ENCODE measurements at regions not wholly inside any gene's neighbourhood (a gene's known extent, or its start where the extent isn't known, plus 50 kb on each side); places are given as distances from the start of the nearest gene placed in this dataset.
"Not testable (repeated sequence)": the region's sequence is repeated elsewhere in the genome, so short reads cannot be mapped to it uniquely, and the experiment has no call there.

GRCh38 chr3:147661916-147662315, 252.8 kb downstream of the ZIC1 start:
- DNase-seq (ENCODE audit: low read depth in 3 of 3, low spot score in 2 of 3): no peak

- DNase-seq (ENCODE audit: low read depth in 3 of 3, low spot score in 2 of 3): no peak
These were observed 253.5 kb downstream of the ZIC1 start for GRCh38 chr3:147662705-147663104.

- no peak for DNase-seq (ENCODE audit: low read depth in 3 of 3, low spot score in 2 of 3)
These were observed 259.9 kb downstream of the ZIC1 start for GRCh38 chr3:147669077-147669476.

- no peak for DNase-seq (ENCODE audit: low read depth in 3 of 3, low spot score in 2 of 3)
These were observed 262.9 kb downstream of the ZIC1 start for GRCh38 chr3:147672035-147672434.

DNA sequence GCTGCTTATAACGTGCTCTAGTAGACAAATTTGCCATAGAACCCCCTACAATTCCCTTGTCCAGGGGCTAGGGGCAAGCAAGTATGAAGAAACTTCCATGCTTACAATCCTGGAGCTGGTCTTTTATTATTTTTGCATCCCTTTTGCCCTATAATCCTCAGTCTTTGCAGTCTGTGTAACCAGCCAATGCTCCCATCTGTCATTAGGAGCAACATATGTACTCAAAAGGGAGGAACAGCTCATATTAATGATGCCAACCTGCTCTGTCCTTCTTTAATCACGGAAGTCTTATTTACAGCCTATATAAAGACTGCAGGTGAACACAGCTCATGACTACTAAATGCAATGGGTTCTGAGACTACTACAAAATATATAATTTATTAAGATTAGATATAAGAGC, 263.3 kb downstream of the ZIC1 start:
- no peak for DNase-seq (ENCODE audit: low read depth in 3 of 3, low spot score in 2 of 3)

DNA sequence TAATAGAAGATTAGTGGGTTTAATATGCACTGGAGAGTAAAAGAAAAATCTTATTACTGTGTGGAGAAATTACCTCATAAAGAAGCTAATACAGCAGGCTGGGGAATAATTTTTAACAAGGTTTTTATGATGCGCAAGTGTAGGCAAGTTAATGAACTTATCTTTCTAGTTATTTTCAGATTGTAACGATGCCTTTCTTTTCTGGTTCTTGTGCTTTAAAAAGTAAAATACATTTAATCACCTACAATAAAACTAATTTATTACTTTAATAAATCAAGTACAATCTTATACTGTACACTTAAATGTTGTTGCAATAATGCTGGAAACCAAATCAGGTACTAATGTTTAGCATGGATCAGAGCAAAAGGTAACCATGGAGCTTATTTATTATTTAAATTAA, 266.6 kb downstream of the ZIC1 start:
- no peak for DNase-seq (ENCODE audit: low read depth in 3 of 3, low spot score in 2 of 3)

- DNase-seq (ENCODE audit: low read depth in 3 of 3, low spot score in 2 of 3): no peak
These were observed 271.8 kb downstream of the ZIC1 start for GRCh38 chr3:147680837-147681483.

DNA sequence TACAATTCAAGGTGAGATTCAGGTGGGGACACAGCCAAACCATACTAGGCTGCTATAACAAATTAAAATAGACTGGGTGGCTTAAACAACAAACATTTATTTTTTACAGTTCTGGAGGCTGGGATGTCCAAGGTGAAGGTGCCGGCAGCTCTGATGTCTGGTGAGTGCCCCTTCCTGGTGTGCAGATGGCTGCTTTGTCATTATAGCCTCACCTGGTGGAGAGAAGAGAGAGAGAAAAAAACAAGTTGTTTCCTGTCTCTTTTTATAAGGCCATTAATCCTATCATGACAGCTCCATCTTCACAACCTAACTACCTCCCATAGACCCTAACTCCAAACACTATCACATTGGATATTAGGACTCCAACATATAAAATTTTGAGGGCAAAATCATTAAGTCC, 279.7 kb downstream of the ZIC1 start:
- DNase-seq (ENCODE audit: low read depth in 3 of 3, low spot score in 2 of 3): no peak

- DNase-seq (ENCODE audit: low read depth in 3 of 3, low spot score in 2 of 3): no peak
These were observed 290.1 kb downstream of the ZIC1 start for GRCh38 chr3:147699175-147699838.

DNA sequence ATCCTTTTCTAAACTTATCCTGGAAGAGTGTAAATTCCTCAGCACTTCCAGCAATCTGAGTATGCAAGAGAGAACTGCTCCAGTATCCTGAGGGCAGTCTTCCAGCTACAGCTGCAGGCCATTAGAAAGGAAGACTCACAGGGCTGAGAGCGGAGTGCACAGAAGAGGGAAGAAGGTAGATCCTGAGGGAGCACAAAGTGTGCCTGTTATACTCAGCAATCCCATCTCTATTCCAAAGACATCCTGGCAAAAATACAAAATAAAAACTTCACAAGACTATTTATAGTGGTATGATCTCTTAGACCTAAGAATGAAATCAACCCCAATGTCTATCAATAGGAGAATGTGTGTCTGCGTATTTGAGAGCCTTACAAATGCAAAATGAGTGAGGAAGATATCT, 292.0 kb downstream of the ZIC1 start:
- no peak for DNase-seq (ENCODE audit: low read depth in 3 of 3, low spot score in 2 of 3)

- DNase-seq (ENCODE audit: low read depth in 3 of 3, low spot score in 2 of 3): no peak
These were observed 293.3 kb downstream of the ZIC1 start for GRCh38 chr3:147702509-147702908.

- no peak for DNase-seq (ENCODE audit: low read depth in 3 of 3, low spot score in 2 of 3)
These were observed 296.5 kb downstream of the ZIC1 start for GRCh38 chr3:147705651-147706051.

DNA sequence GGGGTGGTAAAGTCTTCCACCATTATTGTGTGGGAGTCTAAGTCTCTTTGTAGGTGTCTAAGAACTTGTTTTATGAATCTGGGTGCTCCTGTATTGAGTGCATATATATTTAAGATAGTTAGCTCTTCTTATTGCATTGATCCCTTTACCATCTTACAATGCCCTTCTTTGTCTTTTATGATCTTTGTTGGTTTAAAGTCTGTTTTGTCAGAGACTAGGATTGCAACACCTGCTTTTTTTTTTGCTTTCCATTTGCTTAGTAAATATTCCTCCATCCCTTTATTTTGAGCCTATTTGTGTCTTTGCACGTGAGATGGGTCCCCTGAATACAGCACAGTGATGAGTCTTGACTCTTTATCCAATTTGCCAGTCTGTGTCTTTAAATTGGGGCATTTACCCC, 301.6 kb downstream of the ZIC1 start:
- not testable (repeated sequence) for DNase-seq (ENCODE audit: low read depth in 3 of 3, low spot score in 2 of 3)

DNA sequence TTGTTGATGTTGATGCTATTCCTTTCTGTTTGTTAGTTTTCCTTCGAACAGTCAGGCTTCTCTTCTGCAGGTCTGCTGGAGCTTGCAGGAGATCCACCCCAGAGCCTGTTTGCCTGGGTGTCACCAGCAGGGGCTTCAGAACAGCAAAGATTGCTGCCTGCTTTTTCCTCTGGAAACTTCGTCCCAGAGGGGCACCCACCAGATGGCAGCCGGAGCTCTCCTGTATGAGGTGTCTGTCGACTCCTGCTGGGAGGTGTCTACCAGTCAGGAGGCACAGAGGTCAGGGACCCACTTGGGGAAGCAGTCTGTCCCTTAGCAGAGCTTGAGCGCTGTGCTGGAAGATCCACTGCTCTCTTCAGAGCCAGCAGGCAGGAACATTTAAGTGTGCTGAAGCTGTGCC, 303.2 kb downstream of the ZIC1 start:
- no peak for DNase-seq (ENCODE audit: low read depth in 3 of 3, low spot score in 2 of 3)

GRCh38 chr3:147712758-147713157, 303.6 kb downstream of the ZIC1 start:
- not testable (repeated sequence) for DNase-seq (ENCODE audit: low read depth in 3 of 3, low spot score in 2 of 3)

DNA sequence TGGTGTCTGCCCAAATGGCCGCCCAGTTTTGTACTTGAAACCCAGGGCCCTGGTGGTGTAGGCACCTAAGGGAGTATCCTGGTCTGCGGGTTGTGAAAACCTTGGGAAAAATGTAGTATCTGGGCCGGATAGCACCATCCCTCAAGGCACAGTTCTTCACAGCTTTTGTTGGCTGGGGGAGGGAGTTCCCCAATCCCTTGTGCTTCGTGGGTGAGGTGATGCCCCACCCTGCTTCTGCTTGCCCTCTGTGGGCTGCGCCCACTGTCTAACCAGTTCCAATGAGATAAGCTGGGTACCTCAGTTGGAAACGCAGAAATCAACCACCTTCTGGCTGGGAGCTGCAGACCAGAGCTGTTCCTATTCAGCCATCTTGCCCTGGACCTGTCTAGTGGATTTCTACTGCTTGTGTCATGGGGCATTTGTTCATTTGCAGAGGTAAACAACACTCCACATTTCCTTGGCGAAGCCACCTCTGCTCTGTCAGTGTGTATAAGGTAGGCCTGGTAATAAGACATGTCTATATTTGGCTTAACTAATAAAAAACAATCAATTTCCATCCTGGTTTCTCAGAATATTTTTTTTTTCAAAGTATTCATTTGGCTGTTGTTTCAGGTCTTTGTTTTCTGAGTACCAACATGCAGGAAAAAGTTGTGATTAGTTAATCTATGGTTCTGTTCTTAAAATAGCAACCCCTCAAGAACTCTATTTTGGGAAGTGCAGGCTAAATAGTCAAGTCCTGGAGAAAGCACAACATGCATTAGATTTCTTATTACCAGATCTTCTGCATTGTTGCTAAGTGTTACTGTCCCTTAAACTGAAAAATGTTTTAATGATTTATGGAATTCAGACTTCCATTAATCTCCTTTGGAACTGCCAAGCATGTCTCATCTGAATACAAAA, 304.3 kb downstream of the ZIC1 start:
- DNase-seq (ENCODE audit: low read depth in 3 of 3, low spot score in 2 of 3): no peak

DNA sequence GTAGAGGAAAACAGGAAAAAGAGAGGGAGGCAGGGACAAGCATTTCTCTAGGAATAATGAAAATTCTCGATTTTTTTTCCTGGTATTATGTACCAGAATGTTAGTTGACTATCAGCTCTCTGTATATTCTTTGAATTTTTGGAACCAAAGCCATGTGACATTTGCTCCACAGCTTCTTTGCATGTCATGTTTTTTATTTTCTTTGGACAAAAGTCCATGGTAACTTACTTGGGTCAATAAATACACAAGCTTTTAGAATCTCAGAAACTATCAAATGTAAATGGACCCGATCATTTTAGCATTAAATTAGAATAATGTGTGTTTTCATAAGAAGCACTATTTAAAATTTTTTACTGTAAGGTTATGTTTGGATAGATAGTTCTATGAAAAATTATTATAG, 320.5 kb downstream of the ZIC1 start:
- peak in 2 of 3 donors; percentile 29 to 34 for DNase-seq (ENCODE audit: low read depth in 3 of 3, low spot score in 2 of 3)

GRCh38 chr3:147730284-147730683, 321.1 kb downstream of the ZIC1 start:
- no peak for DNase-seq (ENCODE audit: low read depth in 3 of 3, low spot score in 2 of 3)

- no peak for DNase-seq (ENCODE audit: low read depth in 3 of 3, low spot score in 2 of 3)
These were observed 324.1 kb downstream of the ZIC1 start for GRCh38 chr3:147733217-147733616.

DNA sequence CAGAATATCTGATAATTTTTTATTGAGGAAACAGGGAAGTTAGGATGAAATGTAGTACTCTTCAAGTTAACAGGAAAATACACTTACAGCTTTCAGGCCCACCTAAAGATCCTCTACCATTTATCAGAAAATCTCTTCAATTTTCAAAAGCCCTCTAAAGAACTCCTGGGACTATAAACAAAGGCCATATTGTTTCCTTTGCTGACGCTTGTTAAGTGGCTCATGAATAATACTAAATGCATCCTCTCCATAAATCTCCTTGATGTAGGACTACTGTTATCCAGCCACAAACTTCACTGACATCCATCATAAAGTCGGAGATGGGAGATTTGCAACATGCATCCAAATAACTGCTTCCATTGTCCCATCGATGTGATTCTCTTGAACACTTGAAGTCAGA, 326.5 kb downstream of the ZIC1 start:
- no peak for DNase-seq (ENCODE audit: low read depth in 3 of 3, low spot score in 2 of 3)

DNA sequence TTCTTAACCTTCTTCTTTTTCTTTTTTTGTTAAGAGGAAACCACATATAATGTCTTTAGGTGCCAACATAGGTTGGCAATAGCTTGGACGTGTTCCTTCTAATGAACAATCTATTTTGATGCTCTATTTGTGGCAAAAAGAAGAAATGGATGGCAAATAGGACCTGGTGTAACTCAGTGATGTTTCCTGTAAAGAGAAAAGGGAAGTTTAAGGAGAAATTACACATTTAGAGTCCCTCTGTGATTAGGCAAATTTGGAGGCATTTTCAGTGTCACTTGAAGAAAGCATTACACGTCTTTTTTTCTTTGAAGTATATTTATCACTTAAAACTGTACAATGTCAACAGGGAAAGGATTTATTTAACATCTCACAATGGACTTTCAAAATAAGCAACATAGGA, 327.1 kb downstream of the ZIC1 start:
- DNase-seq (ENCODE audit: low read depth in 3 of 3, low spot score in 2 of 3): no peak

DNA sequence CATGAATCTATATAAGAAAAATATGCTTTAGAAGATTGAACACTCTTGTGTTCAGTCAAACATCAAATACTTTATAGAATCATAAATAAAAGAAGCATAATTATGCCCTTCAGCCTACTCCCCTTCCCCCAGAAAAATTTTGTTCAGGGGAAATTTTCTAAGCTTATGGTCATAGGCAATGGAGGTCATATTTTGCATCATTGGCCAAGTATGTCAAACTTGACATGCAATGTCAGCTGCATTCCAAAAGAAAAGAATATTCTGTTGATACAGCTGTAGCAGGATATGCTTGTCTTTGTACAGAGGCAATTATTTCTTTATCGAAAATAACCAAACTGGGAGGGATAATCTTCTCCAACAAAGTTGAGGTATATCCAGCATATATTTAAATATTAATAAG, 328.2 kb downstream of the ZIC1 start:
- DNase-seq (ENCODE audit: low read depth in 3 of 3, low spot score in 2 of 3): no peak
